Fibroblast of lung (primary cell): ENCODE measurements at regions not wholly inside any gene's neighbourhood (a gene's known extent, or its start where the extent isn't known, plus 50 kb on each side); places are given as distances from the start of the nearest gene placed in this dataset.

Experiments used
- DNase-seq, 2 donors: peaks; one replicate each; pipeline versions ENCODE4 v3.0.0 to v3.0.0-alpha.2; 2010; ENCODE audit warnings: low read depth in 2 of 2
- H2AFZ ChIP-seq: 2 replicates; pipeline ENCODE4 v1.5.1; 2012; ENCODE audit warnings: low read length, control low read depth, inconsistent platforms
- H3K27ac ChIP-seq: 2 replicates; pipeline ENCODE4 v1.5.1; 2011; ENCODE audit warnings: low read length, control low read depth; ENCODE audit not compliant: insufficient read depth
- H3K27me3 ChIP-seq: 2 replicates; pipeline ENCODE4 v1.5.1; 2011; ENCODE audit warnings: mild to moderate bottlenecking, low read length; ENCODE audit not compliant: control insufficient read depth, insufficient read depth
- H3K36me3 ChIP-seq: 2 replicates; pipeline ENCODE4 v1.5.1; 2011; ENCODE audit warnings: low read length; ENCODE audit not compliant: control insufficient read depth, insufficient read depth
- H3K4me1 ChIP-seq: 2 replicates; pipeline ENCODE4 v1.5.1; 2011; ENCODE audit warnings: low read length; ENCODE audit not compliant: control insufficient read depth, insufficient read depth; ENCODE audit errors: extremely low read depth
- H3K4me2 ChIP-seq: 2 replicates; pipeline ENCODE4 v1.5.1; 2011; ENCODE audit warnings: low read length, control low read depth; ENCODE audit not compliant: insufficient read depth; ENCODE audit errors: extremely low read depth
- H3K4me3 ChIP-seq, 4 experiments: fragments of 200-600 bp in 1 of 4; sonication (generic) in 1 of 4; replicated peaks in 1 of 4; 2 replicates each; pipeline ENCODE4 v1.5.1; 2011 to 2016; ENCODE audit warnings: low read length in 4 of 4, low read depth in 3 of 4, mild to moderate bottlenecking in 3 of 4, control low read depth in 2 of 4, inconsistent platforms in 1 of 4, mixed read lengths in 1 of 4; ENCODE audit not compliant: insufficient read depth in 1 of 4; ENCODE audit errors: control extremely low read depth in 1 of 4
- H3K79me2 ChIP-seq: 2 replicates; pipeline ENCODE4 v1.5.1; 2012; ENCODE audit warnings: mild to moderate bottlenecking, low read length, inconsistent platforms; ENCODE audit not compliant: control insufficient read depth, insufficient read depth
- H3K9ac ChIP-seq: 2 replicates; pipeline ENCODE4 v1.5.1; 2011; ENCODE audit warnings: mild to moderate bottlenecking, low read length, control low read depth; ENCODE audit not compliant: insufficient read depth
- H3K9me3 ChIP-seq: 2 replicates; pipeline ENCODE4 v1.5.1; 2012; ENCODE audit warnings: low read depth, low read length; ENCODE audit not compliant: control insufficient read depth, insufficient read depth
- H4K20me1 ChIP-seq: 2 replicates; pipeline ENCODE4 v1.5.1; 2011; ENCODE audit warnings: low read length; ENCODE audit not compliant: control insufficient read depth, insufficient read depth; ENCODE audit errors: extremely low read depth
- EZH2 ChIP-seq: IDR thresholded peaks from 2 replicates; pipeline ENCODE4 v1.5.1; 2012; ENCODE audit warnings: low read length, control low read depth, mild to moderate bottlenecking; ENCODE audit errors: missing control alignments
- TF ChIP-seq, protein P1 (sequence below), 2 donors: IDR thresholded peaks in 1 of 2; conservative IDR thresholded peaks in 1 of 2; 1 replicate in 1 of 2; 2 replicates in 1 of 2; pipeline ENCODE4 v1.5.1; 2011 to 2012; ENCODE audit warnings: low read length in 2 of 2, control low read depth in 1 of 2, inconsistent platforms in 1 of 2, low read depth in 1 of 2, mild to moderate bottlenecking in 1 of 2

DNA sequence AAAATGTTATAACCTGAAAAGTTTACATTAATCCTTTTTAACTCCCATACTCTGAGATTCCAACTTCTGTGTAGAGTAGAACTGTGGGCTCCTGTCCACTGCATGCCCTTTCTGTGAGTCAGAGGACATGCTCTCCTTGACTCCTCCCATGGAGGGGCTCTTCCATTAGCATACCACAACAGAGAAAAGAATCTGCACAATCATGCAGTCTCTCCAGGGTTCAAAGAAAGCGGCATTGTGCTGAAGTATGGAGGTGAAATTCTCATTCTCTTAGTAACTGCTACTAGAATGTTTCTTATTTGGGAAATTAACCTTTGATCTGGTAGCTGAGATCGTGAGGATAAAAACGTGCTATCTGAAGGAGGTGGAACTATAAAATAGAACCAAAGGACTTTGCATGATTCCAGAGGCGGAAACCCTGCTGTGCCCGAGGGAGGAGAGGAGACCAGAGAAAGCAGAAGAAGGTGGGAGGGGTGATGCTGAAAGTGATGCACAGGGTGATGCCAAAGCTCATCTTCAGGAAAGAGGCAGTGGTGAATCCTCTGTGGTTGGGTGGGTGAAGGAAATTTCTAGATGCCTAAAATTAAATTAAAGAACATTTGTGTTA, 202.2 kb upstream of the PCSK2 start:
- no peaks in the 10 kb centered on the region for H4K20me1 ChIP-seq
- H3K79me2 ChIP-seq = no peaks in the 10 kb centered on the region
- H3K4me2 ChIP-seq = no peak overlapping the region
- TF ChIP-seq, protein P1, sequence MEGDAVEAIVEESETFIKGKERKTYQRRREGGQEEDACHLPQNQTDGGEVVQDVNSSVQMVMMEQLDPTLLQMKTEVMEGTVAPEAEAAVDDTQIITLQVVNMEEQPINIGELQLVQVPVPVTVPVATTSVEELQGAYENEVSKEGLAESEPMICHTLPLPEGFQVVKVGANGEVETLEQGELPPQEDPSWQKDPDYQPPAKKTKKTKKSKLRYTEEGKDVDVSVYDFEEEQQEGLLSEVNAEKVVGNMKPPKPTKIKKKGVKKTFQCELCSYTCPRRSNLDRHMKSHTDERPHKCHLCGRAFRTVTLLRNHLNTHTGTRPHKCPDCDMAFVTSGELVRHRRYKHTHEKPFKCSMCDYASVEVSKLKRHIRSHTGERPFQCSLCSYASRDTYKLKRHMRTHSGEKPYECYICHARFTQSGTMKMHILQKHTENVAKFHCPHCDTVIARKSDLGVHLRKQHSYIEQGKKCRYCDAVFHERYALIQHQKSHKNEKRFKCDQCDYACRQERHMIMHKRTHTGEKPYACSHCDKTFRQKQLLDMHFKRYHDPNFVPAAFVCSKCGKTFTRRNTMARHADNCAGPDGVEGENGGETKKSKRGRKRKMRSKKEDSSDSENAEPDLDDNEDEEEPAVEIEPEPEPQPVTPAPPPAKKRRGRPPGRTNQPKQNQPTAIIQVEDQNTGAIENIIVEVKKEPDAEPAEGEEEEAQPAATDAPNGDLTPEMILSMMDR (conservative IDR thresholded peaks at IDR 0.05 in 1 of 2, IDR thresholded peaks at IDR 0.05 in 1 of 2; ENCODE audit: low read depth in 1 of 2, low read length in 2 of 2) = no peak
- TF ChIP-seq EZH2 = no peak
- H3K9ac ChIP-seq = no peak overlapping the region
- H3K36me3 ChIP-seq = no peaks in the 10 kb centered on the region
- no peak overlapping the region for H3K27ac ChIP-seq
- H2AFZ ChIP-seq = no peak overlapping the region
- H3K27me3 ChIP-seq = no peaks in the 10 kb centered on the region
- no peak overlapping the region for H3K4me3 ChIP-seq
- no peaks in the 10 kb centered on the region for H3K4me1 ChIP-seq
- no peaks in the 10 kb centered on the region for H3K9me3 ChIP-seq
- DNase-seq = peak in 1 of 2 donors; percentile 91

DNA sequence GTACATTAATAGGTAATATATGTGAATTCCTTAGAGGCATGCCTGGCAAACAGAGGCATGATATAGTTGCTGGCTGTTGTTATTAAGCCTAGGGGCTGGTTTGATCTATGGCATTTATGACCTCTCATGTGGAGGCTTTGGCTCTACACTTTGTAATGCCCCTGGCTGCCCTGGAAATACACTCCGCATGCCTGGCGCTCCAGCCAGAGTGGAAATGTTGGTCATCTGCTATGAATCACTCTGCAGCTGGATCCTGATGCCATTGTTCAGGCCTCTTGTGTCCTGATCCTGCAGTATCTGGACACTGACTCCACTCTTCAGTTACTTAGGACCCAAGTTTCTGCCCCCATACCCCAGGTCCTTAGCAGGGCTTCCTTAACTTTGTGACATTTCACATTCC, 200.5 kb upstream of the PCSK2 start:
- Histone ChIP-seq H4K20me1 (no peaks in the 10 kb centered on the region), H3K4me3 (no peak overlapping the region), H3K9me3 (no peaks in the 10 kb centered on the region), H3K79me2 (no peaks in the 10 kb centered on the region), H3K36me3 (no peaks in the 10 kb centered on the region), H3K4me1 (no peaks in the 10 kb centered on the region), H3K27ac (no peak overlapping the region), H3K9ac (no peak overlapping the region), H3K4me2 (no peak overlapping the region), H2AFZ (no peak overlapping the region), H3K27me3 (no peaks in the 10 kb centered on the region)
- DNase-seq = peak in 1 of 2 donors; percentile 61
- no peak for TF ChIP-seq EZH2
- TF ChIP-seq, protein P1 (conservative IDR thresholded peaks at IDR 0.05 in 1 of 2, IDR thresholded peaks at IDR 0.05 in 1 of 2; ENCODE audit: low read depth in 1 of 2, low read length in 2 of 2) = no peak

DNA sequence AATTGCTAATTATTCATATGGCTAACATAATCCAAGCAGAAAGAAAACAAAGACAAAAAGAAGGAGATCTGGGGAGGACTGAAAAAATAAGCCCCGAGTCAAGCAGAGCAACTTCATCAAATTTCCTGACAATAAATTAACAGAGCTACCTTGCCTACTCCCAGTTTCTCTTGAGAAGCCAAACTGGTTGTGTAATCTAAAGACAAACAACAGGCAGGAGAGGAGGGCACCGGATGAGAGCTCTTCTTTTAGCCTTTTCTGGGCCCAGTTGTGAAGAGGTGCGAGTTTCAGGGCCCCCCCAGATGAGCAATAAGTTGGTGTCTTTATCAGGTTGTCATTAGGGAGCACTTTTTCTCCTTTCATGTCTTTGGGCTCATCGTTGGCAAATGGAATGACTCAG, 197.1 kb upstream of the PCSK2 start:
- Histone ChIP-seq H3K4me2 (no peak overlapping the region), H3K27me3 (no peaks in the 10 kb centered on the region), H3K9me3 (no peaks in the 10 kb centered on the region), H3K4me1 (no peaks in the 10 kb centered on the region), H3K36me3 (no peaks in the 10 kb centered on the region), H3K9ac (no peak overlapping the region), H3K4me3 (no peak overlapping the region), H2AFZ (no peak overlapping the region), H3K27ac (no peak overlapping the region), H3K79me2 (no peaks in the 10 kb centered on the region), H4K20me1 (no peaks in the 10 kb centered on the region)
- peak in 1 of 2 donors; percentile 14 for DNase-seq
- no peak for TF ChIP-seq EZH2
